Left cardiac atrium (tissue), 4 donors: ENCODE measurements at regions not wholly inside any gene's neighbourhood (a gene's known extent, or its start where the extent isn't known, plus 50 kb on each side); places are given as distances from the start of the nearest gene placed in this dataset.

Experiments
- ATAC-seq, 2 donors: fragments of 200-7000 bp; cut with Tn5 transposase; one replicate each; pipeline ENCODE4 v1.9.1; 2020; ENCODE audit warnings: mild to moderate bottlenecking in 2 of 2, moderate library complexity in 2 of 2
- DNase-seq: peaks from one replicate; pipeline ENCODE4 v3.0.0-alpha.2; 2020
- intact Hi-C, 2 donors: fragments of 100-400 bp; cut with DNase I; formaldehyde crosslinking; loops; one replicate each; pipeline versions ENCODE4 v1.14.1 to v1.15.1; 2022 to 2023
- donor health status: DM: no; HTN: yes; CAD: no.
- donor health status: DM: no; HTN: yes; CAD: no; lungs with severe emphysema.
- donor health status: DM: yes; HTN: yes; CAD: no.
- donor health status: Dilated cardiomyopathy.

DNA sequence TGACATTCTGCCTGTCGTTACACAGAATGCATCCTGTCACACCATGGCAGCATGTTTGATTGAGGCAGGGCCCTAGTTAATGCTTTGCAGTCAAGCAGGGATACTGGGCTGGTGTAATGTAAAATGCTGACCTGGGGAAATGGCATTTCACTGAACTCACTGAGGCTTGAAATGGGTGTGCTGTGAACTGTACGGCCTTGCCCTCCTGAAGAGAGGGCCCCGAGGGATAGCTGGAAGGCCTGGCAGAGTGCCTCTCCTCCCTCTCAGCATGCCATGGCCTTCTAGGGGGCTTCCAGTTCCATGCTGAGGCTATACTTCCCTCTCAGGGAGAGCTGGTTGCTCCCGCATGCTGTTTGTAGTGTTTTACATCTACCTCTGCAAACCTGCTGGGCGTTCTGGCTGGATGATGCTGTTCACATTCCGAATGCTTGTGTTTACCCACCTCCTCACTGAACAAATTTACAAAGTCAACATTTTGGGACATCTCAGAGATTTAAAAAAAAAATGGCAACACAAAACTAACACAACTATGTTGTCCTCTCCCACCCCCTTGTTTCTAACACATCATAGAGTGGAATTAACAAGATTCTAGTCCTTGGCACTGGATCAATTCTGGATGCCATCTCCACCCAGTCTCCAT, 416.7 kb upstream of the CADM1 start:
- intact Hi-C loops = no loop called here
- no peak for DNase-seq
- no peak for ATAC-seq

DNA sequence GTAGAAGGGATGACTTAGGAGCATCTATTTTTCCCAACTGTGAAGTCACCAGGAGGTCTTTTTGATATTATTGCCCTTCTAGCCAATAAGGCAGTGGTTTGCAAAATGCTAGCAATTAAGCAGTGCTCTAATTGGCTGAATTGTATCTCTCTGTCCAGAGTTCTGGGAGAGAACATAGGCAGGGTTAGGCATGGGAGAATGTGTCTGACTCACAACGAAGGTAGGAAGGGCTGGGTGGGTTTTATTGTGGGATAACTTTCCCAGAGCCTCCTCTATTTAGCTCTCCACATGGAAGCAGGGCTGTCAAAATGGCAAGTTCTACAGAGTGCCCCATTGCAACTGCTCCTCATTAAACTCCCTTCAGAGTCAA, 415.9 kb upstream of the CADM1 start:
- intact Hi-C loops = no loop called here
- DNase-seq = no peak
- no peak for ATAC-seq

DNA sequence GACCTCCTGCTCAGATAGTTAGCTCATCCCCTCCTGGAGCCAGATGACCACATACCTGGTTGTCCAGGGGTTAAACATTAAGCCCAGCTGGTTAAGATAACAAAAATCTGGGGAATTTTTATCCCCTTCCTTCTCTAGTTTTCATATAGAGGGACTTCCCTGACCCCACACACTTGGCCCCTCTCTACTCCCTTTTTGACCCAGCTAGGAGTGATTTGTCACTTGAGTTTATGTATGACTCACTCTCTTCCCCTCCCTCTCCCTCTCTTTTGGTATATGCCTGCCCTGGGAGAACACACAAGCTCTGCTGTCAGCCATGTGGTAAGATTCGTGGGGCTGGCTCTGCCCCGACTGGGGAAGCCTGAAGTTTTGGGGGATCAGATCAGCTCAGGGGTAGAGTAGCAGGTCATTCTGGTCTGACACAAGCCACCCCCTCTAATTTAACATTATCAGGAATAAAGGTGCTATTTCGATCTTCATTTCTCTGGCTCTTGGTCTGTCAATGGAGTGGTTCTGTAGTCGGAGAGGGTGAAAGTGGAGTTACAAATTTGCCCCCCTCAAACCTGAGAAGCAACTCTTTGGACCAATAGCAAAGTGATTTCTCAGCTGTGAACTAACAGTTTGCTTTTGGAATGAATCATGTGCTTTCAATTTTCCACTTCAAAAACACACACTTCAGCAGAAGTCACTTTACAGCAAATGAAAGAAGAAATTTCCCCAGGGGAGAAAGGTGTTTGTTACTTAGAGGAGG, 415.3 kb upstream of the CADM1 start:
- ATAC-seq = peak in 1 of 2 donors; percentile 87
- DNase-seq = no peak
- intact Hi-C loops = no loop called here

DNA sequence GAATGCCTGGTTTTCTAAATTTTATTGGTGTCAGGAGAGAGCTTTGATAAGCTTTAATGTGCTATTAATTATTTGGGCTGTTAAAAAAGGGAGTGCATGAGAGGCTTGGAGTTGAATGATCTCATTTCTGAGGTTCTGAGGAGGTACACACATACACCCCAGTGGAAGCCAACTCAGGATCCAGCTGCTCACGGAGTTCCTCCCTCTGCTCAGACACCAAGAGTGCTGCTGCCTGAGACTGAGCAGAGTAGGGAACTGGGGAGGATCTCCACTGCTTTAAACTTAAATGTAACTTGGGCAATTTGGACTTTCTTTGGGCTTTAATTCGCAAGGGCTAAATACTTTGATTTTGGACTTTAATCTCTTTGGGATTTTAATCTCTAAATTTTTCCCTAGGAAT, 414.4 kb upstream of the CADM1 start:
- DNase-seq (no peak), ATAC-seq (peak in 1 of 2 donors; percentile 65)
- intact Hi-C loops = no loop called here

DNA sequence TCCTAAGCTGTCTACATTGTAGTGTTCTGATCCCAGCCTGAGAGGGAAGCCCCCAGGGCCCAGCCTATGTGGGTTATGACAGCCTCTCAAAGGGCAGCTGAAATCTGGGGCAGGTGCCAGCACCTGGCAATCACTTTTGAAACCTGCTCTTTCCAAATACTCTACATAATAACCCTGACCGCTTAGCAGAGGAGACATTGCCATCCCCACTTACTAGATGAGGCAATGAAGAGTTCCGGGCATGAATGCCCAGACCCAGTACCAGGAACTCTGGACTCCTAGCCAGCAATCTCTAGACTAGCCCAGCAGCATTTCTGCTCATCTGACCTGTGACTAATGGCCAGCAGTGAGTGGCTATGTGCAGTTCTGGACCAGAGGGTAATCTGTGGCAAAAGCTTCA, 412.4 kb upstream of the CADM1 start:
- ATAC-seq = peak in 1 of 2 donors; percentile 27

DNA sequence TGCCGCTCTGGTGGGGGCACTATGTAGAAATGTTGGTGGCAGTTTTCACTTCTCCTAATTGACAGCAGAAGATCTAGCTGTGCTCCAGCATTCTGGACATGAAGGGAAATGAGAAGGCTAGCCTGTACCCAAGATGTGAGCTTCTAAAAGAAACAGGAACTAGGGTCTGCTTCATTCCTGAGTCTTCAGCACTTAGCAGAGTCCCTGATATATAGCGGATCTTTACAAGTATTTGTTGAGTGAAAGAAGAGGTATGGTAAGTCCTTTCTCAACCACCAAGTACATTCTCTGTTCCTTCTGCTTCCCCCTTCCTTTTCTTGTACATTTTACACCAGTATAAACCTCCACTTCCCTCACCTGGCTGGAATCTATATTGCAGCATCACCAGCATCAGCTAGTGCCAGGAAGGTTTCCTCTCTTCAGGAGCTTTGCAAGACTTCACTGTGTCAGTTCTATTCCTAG, 408.3 kb upstream of the CADM1 start:
- DNase-seq (no peak), ATAC-seq (peak in 1 of 2 donors; percentile 43)
- intact Hi-C loops = no loop called here

More for the DNA sequence above, 412.4 kb upstream of the CADM1 start:
- intact Hi-C loops = no loop called here
- DNase-seq = no peak

DNA sequence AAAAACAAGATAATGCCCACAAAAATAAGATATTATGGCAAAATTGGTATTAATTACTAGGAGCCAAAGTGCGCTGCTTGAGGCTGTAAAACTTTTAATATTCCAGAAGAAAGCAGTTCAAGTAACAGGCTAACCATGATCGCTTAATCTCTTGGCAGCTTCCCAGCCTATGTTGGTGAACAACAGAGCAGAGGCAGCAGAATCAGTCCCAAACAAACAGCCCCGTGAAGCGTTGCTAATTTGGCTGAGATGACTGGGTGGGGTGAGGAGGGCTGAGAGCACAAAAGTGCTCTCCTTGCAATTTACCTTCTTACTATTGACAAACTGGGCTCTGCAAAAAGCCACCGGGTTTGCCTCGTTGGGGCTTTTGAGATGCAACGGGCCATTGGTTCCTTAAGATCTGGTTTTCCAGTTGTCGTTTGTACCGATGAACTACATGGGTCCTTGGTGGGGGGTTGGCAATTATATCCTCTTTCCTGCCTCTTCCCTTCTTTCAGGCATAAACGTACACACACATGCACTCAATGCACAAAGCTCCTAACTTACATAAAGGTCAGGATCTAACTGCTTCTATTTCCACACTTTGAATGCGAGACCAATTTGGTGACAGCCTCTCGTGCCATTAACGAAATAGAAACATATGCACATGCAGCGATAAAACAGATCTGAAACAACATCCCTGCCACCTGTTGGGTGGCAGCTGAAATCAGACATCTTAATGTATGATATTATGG, 407.6 kb upstream of the CADM1 start:
- ATAC-seq (no peak), DNase-seq (no peak)
- intact Hi-C loops = no loop called here

DNA sequence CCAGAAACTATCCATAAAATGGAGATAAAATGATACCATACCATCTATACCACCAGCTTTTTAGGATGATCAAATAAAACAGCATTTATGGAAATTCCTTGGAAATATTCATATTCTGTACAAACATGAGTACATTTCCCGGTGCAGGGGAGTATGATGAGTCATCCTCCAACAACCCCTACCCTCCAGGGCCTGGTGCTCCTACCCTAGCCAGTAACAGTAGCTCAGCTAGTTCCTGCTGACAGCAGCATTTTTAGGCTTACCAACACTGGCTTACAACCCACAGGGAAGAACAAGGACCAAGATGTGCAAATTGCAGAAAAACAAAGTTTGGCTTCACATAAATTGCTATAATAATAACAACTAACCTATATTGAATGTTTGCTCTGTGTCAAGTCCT, 406.2 kb upstream of the CADM1 start:
- intact Hi-C loops = no loop called here
- no peak for ATAC-seq
- no peak for DNase-seq

DNA sequence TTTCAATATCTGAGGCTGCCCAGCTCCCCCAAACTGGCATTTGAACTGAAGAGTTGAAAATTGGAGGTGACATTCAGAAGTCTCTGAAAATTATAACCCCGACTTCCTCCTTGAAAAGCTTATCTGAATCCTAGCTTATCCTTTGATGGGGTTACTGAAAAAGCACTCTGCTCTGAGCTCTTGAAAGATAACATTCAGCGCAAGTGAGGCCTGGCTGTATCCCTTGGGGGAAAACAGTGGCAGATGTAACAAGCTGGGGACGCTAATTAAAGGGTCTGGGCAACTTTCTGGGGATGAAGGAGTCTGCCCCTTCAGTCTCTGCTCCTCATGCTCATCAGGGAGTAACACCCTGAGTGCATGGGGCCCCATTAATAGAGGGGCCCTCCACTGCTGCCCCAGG, 402.0 kb upstream of the CADM1 start:
- no peak for ATAC-seq
- DNase-seq = no peak
- intact Hi-C loops = no loop called here

DNA sequence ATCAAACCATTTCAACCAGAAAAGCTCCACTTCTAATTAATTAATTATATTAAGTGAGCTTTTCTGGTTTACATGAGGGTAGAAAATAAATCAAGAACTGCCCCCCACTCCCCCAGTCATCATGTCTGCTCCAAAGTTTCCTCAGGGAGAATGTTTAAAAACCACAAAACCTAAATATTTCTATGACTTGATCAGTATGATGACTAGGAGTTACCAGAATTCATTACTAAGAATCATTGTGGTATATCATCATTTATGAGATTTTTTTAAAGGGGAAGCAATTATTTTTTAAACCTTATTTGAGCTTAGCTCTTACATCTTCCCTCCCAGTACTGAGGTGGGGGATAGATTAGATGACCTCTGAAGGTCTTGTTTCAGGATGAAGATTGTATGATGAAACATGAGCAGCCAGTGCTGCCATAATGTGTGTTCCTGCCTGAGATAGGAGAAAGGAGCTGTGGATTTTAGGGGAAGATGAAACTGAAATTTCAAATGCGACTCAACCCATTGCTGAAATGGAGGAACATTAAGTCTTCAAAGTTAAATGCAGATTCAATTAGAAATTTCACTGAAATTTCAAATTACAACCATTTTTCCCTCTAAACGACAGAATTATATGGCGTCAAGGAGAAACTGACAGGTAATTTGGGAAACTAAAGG, 401.3 kb upstream of the CADM1 start:
- intact Hi-C loops = no loop called here
- ATAC-seq (no peak), DNase-seq (no peak)

DNA sequence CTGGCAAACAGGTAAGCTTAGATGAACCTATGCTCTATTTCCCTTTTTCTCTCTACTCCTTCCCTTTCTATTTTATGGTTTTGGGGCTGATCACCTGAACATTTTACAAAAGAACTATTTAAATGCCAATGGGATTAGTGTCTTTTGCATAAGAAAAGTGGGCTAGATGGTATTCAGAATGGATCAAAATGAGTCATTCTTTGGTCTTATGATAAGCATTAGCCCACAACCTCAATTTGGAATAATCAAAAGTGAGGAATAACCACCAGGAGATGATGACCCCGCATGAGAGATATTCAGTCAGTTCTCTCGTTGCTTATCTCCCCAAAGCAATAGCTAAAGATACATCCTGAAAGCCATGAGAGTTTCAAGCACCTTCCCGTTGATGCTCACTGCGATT, 399.0 kb upstream of the CADM1 start:
- intact Hi-C loops = no loop called here
- no peak for ATAC-seq
- DNase-seq = no peak

DNA sequence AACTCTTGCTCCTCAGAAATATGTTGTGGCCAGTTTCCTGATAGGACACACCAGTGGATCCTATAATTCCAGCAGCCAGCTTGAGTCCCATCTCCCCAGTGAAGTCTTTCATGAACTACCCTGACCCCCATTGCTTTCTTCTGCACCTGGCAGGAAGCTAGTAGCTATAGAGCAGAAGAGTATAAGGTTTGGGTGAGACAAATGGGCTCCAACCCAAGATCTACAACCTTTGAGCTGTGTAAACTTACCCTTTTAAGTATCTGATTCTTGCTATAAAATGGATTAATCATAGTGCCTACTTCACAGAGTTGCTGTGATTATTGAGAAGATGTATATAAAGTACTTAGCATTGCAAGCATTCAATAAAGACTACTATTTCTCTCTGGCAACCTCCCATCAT, 396.9 kb upstream of the CADM1 start:
- no peak for DNase-seq
- ATAC-seq = no peak
- intact Hi-C loops = no loop called here

DNA sequence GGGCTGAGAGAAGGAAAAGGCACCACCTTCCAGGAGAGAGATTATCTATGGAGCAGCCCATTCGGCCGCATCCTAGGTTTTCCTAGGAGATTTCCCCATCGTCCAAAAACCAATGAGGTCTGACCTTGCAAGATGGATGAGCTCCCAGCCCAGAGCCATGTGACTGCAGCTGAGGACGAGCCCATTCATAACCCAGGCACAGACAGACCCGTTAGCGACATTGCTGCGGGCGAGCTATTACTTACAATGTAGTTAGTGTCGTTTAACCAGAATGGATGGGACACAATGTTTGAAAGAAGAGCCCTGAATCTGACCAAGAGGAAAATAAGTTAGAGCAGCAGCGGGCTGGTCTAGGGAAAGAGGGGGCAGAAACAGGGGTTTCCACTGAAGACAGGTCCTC, 395.9 kb upstream of the CADM1 start:
- ATAC-seq (no peak), DNase-seq (no peak)
- intact Hi-C loops = no loop called here

DNA sequence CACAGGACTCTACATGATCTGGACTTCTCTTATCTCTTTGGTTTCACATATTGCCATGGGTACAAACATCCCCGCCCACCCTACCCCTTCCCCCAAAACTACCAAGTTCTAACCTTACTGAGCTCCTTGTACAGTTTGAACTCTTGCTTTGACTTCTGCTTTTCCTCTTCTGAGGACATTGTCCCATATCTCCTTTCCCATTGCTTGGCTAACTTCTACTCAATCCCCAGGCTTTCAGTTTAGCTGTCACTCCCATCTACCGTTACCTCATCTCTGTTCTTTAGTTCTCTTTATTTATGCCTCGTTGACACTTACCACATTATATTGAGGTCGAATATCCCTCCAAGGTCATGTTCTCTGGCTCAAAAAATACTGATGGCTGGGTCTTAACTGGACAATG, 393.5 kb upstream of the CADM1 start:
- no peak for DNase-seq
- intact Hi-C loops = no loop called here
- no peak for ATAC-seq

DNA sequence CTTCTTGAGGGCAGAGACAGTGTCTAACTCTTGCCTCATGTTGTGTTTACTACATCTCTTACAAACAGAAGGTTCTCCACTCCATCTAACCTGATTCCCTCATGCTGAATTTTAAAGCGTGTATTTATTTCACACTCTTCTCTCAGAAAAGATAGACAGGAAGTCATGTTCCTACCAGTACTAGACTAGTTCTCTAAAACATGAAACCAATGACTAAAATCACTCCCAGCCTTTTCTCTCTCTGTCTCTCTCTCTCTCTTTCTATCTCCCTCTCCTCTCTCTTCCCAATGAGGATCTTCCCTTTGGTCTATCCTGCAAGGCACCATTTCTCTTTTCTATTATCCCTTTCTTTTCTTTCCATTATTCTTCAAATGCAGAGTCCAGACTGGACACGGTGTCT, 391.9 kb upstream of the CADM1 start:
- intact Hi-C loops = no loop called here
- ATAC-seq (no peak), DNase-seq (no peak)

DNA sequence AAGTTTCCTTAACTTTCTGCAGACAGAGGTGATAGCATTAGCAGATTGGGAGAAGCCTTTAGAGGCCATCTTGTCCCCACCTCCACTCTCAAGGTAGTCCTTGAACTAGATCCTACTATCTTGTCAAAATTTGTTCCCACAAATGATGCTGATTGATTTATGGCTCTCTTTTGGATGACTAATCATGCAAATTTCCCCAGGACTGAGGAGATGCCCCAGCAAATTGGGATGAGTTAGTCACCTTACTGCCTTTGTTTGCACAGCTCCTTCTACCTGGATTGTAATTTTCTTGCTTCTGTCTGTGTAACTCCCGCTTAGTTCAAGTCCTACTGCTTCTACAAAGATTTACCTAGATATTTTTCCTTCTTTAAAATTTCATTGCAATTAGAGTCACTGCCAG, 391.4 kb upstream of the CADM1 start:
- ATAC-seq (no peak), DNase-seq (no peak)
- intact Hi-C loops = no loop called here

DNA sequence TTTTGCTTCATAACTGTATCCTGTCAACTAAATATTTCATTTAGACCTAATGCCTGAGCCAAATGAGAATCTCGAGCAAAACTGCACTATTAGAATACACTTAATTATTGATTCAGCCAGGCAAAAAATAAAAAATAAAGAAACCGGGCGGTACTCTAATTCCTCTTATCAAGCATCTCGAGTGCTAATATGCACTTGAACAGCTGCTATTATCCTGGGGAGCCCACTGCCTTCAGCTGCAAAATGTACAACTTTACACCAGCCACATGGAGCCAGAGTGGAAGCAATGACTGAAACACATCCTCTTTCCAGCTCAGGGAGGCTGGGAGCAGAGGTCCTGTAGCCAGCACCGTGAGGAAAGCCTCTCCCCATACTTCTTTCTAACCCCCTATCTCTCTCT, 390.0 kb upstream of the CADM1 start:
- intact Hi-C loops = no loop called here
- ATAC-seq (no peak), DNase-seq (no peak)

DNA sequence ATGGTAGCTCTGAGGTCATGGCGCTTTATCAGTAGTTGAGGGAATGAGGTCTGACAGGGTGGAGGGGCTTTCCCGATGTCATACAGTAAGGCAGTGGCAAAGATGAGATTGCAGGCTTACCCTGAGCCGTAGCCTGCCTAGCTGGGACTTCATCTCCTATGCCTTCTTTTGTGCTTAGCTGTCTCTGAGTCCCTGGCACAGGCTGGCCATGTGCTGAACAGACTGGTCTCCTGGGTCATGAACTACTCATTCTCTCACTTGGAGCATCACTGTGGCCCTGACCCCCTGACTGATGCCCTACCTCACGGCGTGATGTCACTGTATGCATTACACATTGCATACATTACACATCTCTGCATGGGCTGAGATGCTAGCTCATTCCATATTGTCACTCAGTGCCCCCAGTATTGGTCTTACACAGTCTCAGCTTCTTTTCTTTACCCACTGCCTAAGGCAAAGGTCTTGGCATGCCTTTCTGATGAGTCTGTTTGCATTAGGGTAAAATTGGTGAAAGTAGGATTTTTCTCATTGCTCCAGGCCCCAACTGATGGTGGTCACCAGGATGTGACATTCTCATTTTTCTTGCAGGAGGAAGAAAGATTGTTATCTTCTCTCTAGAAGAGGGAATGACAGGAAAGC, 389.4 kb upstream of the CADM1 start:
- intact Hi-C loops = no loop called here
- ATAC-seq = no peak

DNA sequence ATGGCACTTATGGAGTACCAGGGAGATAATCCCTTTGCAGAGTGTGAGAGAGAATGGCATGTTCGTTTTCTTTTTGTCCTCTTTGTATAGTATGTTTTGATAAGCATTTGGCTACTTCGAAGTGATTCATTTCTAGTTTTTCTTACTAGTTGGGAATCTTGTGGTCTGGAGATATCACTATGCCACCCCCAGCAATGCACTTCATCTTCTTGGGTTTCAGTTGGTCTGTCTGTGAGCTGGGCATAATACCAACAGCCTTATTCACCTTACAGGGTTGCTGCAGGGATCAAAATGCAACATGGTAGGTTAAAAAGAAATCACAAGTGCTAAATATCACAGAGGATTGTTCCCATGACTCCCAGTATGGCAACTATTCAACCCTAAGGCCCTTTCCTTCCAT, 387.8 kb upstream of the CADM1 start:
- intact Hi-C loops = no loop called here
- no peak for ATAC-seq
- no peak for DNase-seq

More for the DNA sequence above, 389.4 kb upstream of the CADM1 start:
- DNase-seq = no peak

DNA sequence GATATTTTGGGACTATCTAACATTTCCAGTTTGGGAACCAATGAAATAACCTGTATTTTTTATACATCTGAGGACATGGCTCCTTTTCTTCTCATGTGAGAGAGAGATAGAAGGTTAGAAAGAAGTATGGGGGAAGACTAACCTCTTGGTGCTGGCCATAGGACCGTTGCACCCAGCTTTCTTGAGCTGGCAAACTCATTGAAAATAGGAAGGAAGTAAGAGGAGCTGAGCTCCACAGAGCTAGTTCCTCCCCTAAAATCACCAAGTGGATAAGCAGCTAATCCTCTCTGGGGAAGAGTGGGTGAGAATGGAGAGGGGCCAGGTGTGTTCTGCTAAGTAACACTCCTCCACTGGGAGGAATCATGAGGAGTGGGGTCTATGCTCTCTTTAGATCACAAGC, 387.4 kb upstream of the CADM1 start:
- intact Hi-C loops = no loop called here
- DNase-seq (no peak), ATAC-seq (no peak)
